ENCODE measurements at regions not wholly inside any gene's neighbourhood (a gene's known extent, or its start where the extent isn't known, plus 50 kb on each side); places are given as distances from the start of the nearest gene placed in this dataset.

- H3K4me1 ChIP-seq (ENCODE audit: insufficient read depth, low read length): no peaks in the 10 kb centered on the region
- DNase-seq: no peak
- H3K4me3 ChIP-seq (ENCODE audit: low read length): no peak overlapping the region
- Mint-ChIP-seq H3K27me3 (no peaks in the 10 kb centered on the region), H3K36me3 (no peaks in the 10 kb centered on the region), H3K9me3 (peaks cover 0 to 7% (median 5%) of the 10 kb centered on the region in 5 donors), H3K27ac (no peak overlapping the region), H3K4me1 (no peaks in the 10 kb centered on the region), H3K4me3 (no peak overlapping the region)
- CTCF ChIA-PET: no interaction called here
- H3K27me3 ChIP-seq (ENCODE audit: insufficient read depth, low read length, poor library complexity, severe bottlenecking): no peaks in the 10 kb centered on the region
- no peaks in the 10 kb centered on the region for H3K9me3 ChIP-seq (ENCODE audit: low read length)
- POLR2A ChIA-PET: no interaction called here
- H3K36me3 ChIP-seq (ENCODE audit: insufficient read depth, low read length): no peaks in the 10 kb centered on the region
- no peak overlapping the region for H3K27ac ChIP-seq (ENCODE audit: low read depth, low read length)
These were observed 199.6 kb upstream of the SEMA6D start for GRCh38 chr15:47517737-47518136.

GRCh38 chr15:47523681-47524475 lies 193.4 kb upstream of the SEMA6D start:
- Mint-ChIP-seq H3K36me3 (no peaks in the 10 kb centered on the region), H3K27ac (no peak overlapping the region), H3K4me3 (no peak overlapping the region), H3K27me3 (no peaks in the 10 kb centered on the region), H3K4me1 (no peaks in the 10 kb centered on the region), H3K9me3 (peaks cover 0 to 7% (median 6%) of the 10 kb centered on the region in 5 donors)
- Histone ChIP-seq H3K36me3 (ENCODE audit: insufficient read depth, low read length) (no peaks in the 10 kb centered on the region), H3K27me3 (ENCODE audit: insufficient read depth, low read length, poor library complexity, severe bottlenecking) (no peaks in the 10 kb centered on the region), H3K27ac (ENCODE audit: low read depth, low read length) (no peak overlapping the region), H3K9me3 (ENCODE audit: low read length) (no peaks in the 10 kb centered on the region), H3K4me3 (ENCODE audit: low read length) (no peak overlapping the region), H3K4me1 (ENCODE audit: insufficient read depth, low read length) (no peaks in the 10 kb centered on the region)
- CTCF ChIA-PET: no interaction called here
- DNase-seq: no peak
- POLR2A ChIA-PET: no interaction called here

DNA sequence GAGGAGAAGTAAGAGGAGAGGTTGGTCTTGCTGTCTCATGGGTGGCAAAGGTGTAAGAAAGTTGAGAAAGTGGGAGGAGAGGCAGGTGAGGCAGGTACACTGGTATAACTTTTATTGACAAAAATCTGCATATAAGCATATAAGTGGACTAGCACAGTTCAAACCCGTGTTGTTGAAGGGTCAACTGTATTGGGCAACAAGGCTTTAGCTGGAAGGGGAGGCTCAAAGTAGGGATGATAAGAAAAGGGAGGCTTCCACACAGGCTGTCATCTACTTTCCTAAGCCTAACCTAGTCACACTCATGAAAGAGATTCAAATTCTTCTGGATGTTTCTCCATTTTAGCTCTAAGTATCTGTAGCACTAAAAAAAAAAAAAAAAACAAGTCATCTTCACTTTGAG lies 188.1 kb upstream of the SEMA6D start:
- DNase-seq: no peak
- CTCF ChIA-PET: no interaction called here

GRCh38 chr15:47534673-47535072 lies 182.6 kb upstream of the SEMA6D start:
- no peak overlapping the region for H3K4me3 Mint-ChIP-seq

More for the DNA sequence above, 188.1 kb upstream of the SEMA6D start:
- H3K4me3 ChIP-seq (ENCODE audit: low read length): no peak overlapping the region
- Mint-ChIP-seq H3K4me3 (no peak overlapping the region), H3K27ac (no peak overlapping the region), H3K27me3 (no peaks in the 10 kb centered on the region), H3K36me3 (no peaks in the 10 kb centered on the region), H3K4me1 (no peaks in the 10 kb centered on the region), H3K9me3 (peaks cover 0 to 4% (median 0%) of the 10 kb centered on the region in 5 donors)
- H3K4me1 ChIP-seq (ENCODE audit: insufficient read depth, low read length): no peaks in the 10 kb centered on the region
- no peaks in the 10 kb centered on the region for H3K27me3 ChIP-seq (ENCODE audit: insufficient read depth, low read length, poor library complexity, severe bottlenecking)
- H3K27ac ChIP-seq (ENCODE audit: low read depth, low read length): no peak overlapping the region
- POLR2A ChIA-PET: no interaction called here
- H3K9me3 ChIP-seq (ENCODE audit: low read length): no peaks in the 10 kb centered on the region
- no peaks in the 10 kb centered on the region for H3K36me3 ChIP-seq (ENCODE audit: insufficient read depth, low read length)

GRCh38 chr15:47541562-47541961 lies 175.7 kb upstream of the SEMA6D start:
- no peak overlapping the region for H3K27ac ChIP-seq (ENCODE audit: low read depth, low read length)
- Mint-ChIP-seq H3K9me3 (peaks cover 0 to 4% (median 2%) of the 10 kb centered on the region in 5 donors), H3K4me1 (no peaks in the 10 kb centered on the region), H3K4me3 (no peak overlapping the region), H3K27me3 (peaks cover 0 to 1% of the 10 kb centered on the region in 2 donors), H3K36me3 (no peaks in the 10 kb centered on the region), H3K27ac (no peak overlapping the region)
- no peaks in the 10 kb centered on the region for H3K4me1 ChIP-seq (ENCODE audit: insufficient read depth, low read length)
- no peak for DNase-seq
- no peaks in the 10 kb centered on the region for H3K9me3 ChIP-seq (ENCODE audit: low read length)
- CTCF ChIA-PET: no interaction called here
- H3K4me3 ChIP-seq (ENCODE audit: low read length): no peak overlapping the region
- H3K36me3 ChIP-seq (ENCODE audit: insufficient read depth, low read length): no peaks in the 10 kb centered on the region
- POLR2A ChIA-PET: no interaction called here
- no peaks in the 10 kb centered on the region for H3K27me3 ChIP-seq (ENCODE audit: insufficient read depth, low read length, poor library complexity, severe bottlenecking)

More at GRCh38 chr15:47534673-47535072, 182.6 kb upstream of the SEMA6D start:
- Histone ChIP-seq H3K4me1 (ENCODE audit: insufficient read depth, low read length) (no peaks in the 10 kb centered on the region), H3K27me3 (ENCODE audit: insufficient read depth, low read length, poor library complexity, severe bottlenecking) (no peaks in the 10 kb centered on the region), H3K9me3 (ENCODE audit: low read length) (no peaks in the 10 kb centered on the region), H3K27ac (ENCODE audit: low read depth, low read length) (no peak overlapping the region), H3K36me3 (ENCODE audit: insufficient read depth, low read length) (no peaks in the 10 kb centered on the region), H3K4me3 (ENCODE audit: low read length) (no peak overlapping the region)
- no peaks in the 10 kb centered on the region for H3K4me1 Mint-ChIP-seq
- no peaks in the 10 kb centered on the region for H3K27me3 Mint-ChIP-seq
- DNase-seq: no peak
- peaks cover 0 to 6% (median 2%) of the 10 kb centered on the region in 5 donors for H3K9me3 Mint-ChIP-seq
- ChIA-PET POLR2A (no interaction called here), CTCF (no interaction called here)
- H3K36me3 Mint-ChIP-seq: no peaks in the 10 kb centered on the region
- H3K27ac Mint-ChIP-seq: no peak overlapping the region

GRCh38 chr15:47542312-47542989 lies 174.9 kb upstream of the SEMA6D start:
- H3K27me3 Mint-ChIP-seq: peaks cover 0 to 1% of the 10 kb centered on the region in 2 donors
- no peaks in the 10 kb centered on the region for H3K4me1 Mint-ChIP-seq
- H3K27ac Mint-ChIP-seq: no peak overlapping the region
- POLR2A ChIA-PET: no interaction called here
- no peaks in the 10 kb centered on the region for H3K36me3 Mint-ChIP-seq
- no peaks in the 10 kb centered on the region for H3K4me1 ChIP-seq (ENCODE audit: insufficient read depth, low read length)
- H3K9me3 ChIP-seq (ENCODE audit: low read length): no peaks in the 10 kb centered on the region
- H3K4me3 Mint-ChIP-seq: no peak overlapping the region
- H3K27me3 ChIP-seq (ENCODE audit: insufficient read depth, low read length, poor library complexity, severe bottlenecking): no peaks in the 10 kb centered on the region
- no peak for DNase-seq
- no peak overlapping the region for H3K4me3 ChIP-seq (ENCODE audit: low read length)
- no peak overlapping the region for H3K27ac ChIP-seq (ENCODE audit: low read depth, low read length)
- H3K9me3 Mint-ChIP-seq: peaks cover 0 to 4% (median 2%) of the 10 kb centered on the region in 5 donors
- no peaks in the 10 kb centered on the region for H3K36me3 ChIP-seq (ENCODE audit: insufficient read depth, low read length)
- CTCF ChIA-PET: no interaction called here

DNA sequence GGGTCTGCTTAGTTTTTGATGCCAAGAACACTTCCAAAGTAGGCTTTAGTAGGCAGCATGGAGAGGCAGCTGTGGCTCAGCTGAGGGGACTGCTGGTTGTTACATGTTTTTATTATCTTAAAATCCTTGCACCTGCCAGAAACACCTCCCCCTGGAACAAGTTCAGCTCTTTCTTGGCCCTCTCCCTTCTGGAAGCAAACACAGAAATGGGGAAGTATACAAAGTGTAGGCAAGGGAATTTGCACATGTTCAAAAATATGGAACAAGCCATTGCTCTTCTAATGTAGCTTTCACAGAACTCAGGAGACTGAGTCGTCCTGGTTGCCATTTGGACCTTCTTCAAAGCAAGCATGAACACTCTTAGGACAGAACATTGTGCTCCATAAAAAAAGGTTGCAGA lies 169.1 kb upstream of the SEMA6D start:
- Mint-ChIP-seq H3K4me3 (no peak overlapping the region), H3K9me3 (peaks cover 0 to 4% (median 2%) of the 10 kb centered on the region in 5 donors), H3K4me1 (no peaks in the 10 kb centered on the region), H3K27me3 (no peaks in the 10 kb centered on the region), H3K36me3 (no peaks in the 10 kb centered on the region), H3K27ac (no peak overlapping the region)
- ChIA-PET POLR2A (no interaction called here), CTCF (no interaction called here)
- Histone ChIP-seq H3K27ac (ENCODE audit: low read depth, low read length) (no peak overlapping the region), H3K4me3 (ENCODE audit: low read length) (no peak overlapping the region), H3K4me1 (ENCODE audit: insufficient read depth, low read length) (no peaks in the 10 kb centered on the region), H3K9me3 (ENCODE audit: low read length) (no peaks in the 10 kb centered on the region), H3K27me3 (ENCODE audit: insufficient read depth, low read length, poor library complexity, severe bottlenecking) (no peaks in the 10 kb centered on the region), H3K36me3 (ENCODE audit: insufficient read depth, low read length) (no peaks in the 10 kb centered on the region)
- DNase-seq: no peak

DNA sequence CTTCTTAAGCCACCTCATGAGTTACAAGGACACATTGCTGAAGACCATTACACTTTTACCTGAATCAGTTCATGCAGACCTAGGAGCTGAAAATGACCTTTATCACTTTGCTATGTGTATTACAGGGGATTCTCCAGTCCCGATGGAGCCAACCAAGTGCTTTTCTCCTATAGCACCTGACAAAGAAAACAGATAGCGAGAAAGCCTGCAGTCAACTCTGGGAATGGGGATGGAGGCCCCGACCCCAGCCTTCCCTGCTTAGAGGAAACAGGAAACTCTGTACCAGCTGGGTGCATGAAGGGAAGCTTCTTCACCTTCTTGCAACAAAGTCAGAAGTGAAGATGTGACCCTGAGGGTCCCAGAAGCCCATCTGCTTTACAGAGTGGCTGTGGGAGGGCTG lies 168.3 kb upstream of the SEMA6D start:
- Mint-ChIP-seq H3K4me3 (no peak overlapping the region), H3K27me3 (no peaks in the 10 kb centered on the region), H3K4me1 (no peaks in the 10 kb centered on the region), H3K9me3 (peaks cover 0 to 4% (median 2%) of the 10 kb centered on the region in 5 donors), H3K36me3 (no peaks in the 10 kb centered on the region), H3K27ac (no peak overlapping the region)
- Histone ChIP-seq H3K36me3 (ENCODE audit: insufficient read depth, low read length) (no peaks in the 10 kb centered on the region), H3K4me3 (ENCODE audit: low read length) (no peak overlapping the region), H3K27ac (ENCODE audit: low read depth, low read length) (no peak overlapping the region), H3K4me1 (ENCODE audit: insufficient read depth, low read length) (no peaks in the 10 kb centered on the region), H3K27me3 (ENCODE audit: insufficient read depth, low read length, poor library complexity, severe bottlenecking) (no peaks in the 10 kb centered on the region), H3K9me3 (ENCODE audit: low read length) (no peaks in the 10 kb centered on the region)
- ChIA-PET POLR2A (no interaction called here), CTCF (no interaction called here)
- no peak for DNase-seq

All from CD8-positive, alpha-beta memory T cell (primary cell).